Kidney (tissue), 13 donors: ENCODE measurements at regions not wholly inside any gene's neighbourhood (a gene's known extent, or its start where the extent isn't known, plus 50 kb on each side); places are given as distances from the start of the nearest gene placed in this dataset.

Source experiments
- DNase-seq, 5 donors: peaks; one replicate each; pipeline ENCODE4 v3.0.0-alpha.2; 2013 to 2020
- FAIRE-seq: peaks from 2 replicates; lab custom pipeline; 2012; peaks lifted over from hg19 to GRCh38; lab: Jason Lieb, UNC
- H3K27ac ChIP-seq, 2 donors: one replicate each; pipeline ENCODE4 v1.7.0; 2013; ENCODE audit warnings: low read depth in 2 of 2, low read length in 2 of 2, inconsistent platforms in 1 of 2
- H3K27me3 ChIP-seq: one replicate; pipeline ENCODE4 v1.7.1; 2013; ENCODE audit warnings: low read length, inconsistent platforms; ENCODE audit not compliant: control insufficient read depth, insufficient read depth
- H3K36me3 ChIP-seq, 3 donors: one replicate each; pipeline versions ENCODE4 v1.7.0 to v1.7.1; 2013; ENCODE audit warnings: low read length in 3 of 3, control low read depth in 1 of 3, inconsistent platforms in 1 of 3; ENCODE audit not compliant: insufficient read depth in 3 of 3, control insufficient read depth in 2 of 3
- H3K4me1 ChIP-seq, 3 donors: one replicate each; pipeline versions ENCODE4 v1.7.0 to v1.7.1; 2013; ENCODE audit warnings: low read length in 3 of 3, inconsistent platforms in 1 of 3, low read depth in 1 of 3; ENCODE audit not compliant: control insufficient read depth in 2 of 3, insufficient read depth in 2 of 3
- H3K4me3 ChIP-seq, 3 donors: one replicate each; pipeline versions ENCODE4 v1.7.0 to v1.8.1; 2013; ENCODE audit warnings: low read length in 3 of 3, control low read depth in 1 of 3, inconsistent platforms in 1 of 3
- H3K9ac ChIP-seq, 3 donors: one replicate each; pipeline versions ENCODE4 v1.7.0 to v1.7.1; 2013; ENCODE audit warnings: low read length in 3 of 3, control low read depth in 1 of 3, inconsistent platforms in 1 of 3
- H3K9me3 ChIP-seq, 3 donors: one replicate each; pipeline versions ENCODE4 v1.7.0 to v1.7.1; 2013; ENCODE audit warnings: low read length in 3 of 3, control low read depth in 1 of 3, inconsistent platforms in 1 of 3; ENCODE audit not compliant: control insufficient read depth in 2 of 3, insufficient read depth in 1 of 3
- intact Hi-C: fragments of 100-400 bp; cut with DNase I; formaldehyde crosslinking; loops from one replicate; pipeline ENCODE4 v1.11.1; 2022
- TF ChIP-seq, protein P1 (sequence below): IDR thresholded peaks from 3 replicates; pipeline ENCODE4 v1.5.1; 2012; ENCODE audit warnings: mild to moderate bottlenecking, moderate library complexity, borderline replicate concordance; ENCODE audit not compliant: insufficient read depth; ENCODE audit errors: extremely low read depth
- donor health status: control.
- donor health status: control.
- donor health status: control.
- donor health status: control.
- donor health status: control.
- donor health status: DM: yes; HTN: yes; CAD: no.
- donor health status: Normal renal cell carcinoma (clear cell type).

DNA sequence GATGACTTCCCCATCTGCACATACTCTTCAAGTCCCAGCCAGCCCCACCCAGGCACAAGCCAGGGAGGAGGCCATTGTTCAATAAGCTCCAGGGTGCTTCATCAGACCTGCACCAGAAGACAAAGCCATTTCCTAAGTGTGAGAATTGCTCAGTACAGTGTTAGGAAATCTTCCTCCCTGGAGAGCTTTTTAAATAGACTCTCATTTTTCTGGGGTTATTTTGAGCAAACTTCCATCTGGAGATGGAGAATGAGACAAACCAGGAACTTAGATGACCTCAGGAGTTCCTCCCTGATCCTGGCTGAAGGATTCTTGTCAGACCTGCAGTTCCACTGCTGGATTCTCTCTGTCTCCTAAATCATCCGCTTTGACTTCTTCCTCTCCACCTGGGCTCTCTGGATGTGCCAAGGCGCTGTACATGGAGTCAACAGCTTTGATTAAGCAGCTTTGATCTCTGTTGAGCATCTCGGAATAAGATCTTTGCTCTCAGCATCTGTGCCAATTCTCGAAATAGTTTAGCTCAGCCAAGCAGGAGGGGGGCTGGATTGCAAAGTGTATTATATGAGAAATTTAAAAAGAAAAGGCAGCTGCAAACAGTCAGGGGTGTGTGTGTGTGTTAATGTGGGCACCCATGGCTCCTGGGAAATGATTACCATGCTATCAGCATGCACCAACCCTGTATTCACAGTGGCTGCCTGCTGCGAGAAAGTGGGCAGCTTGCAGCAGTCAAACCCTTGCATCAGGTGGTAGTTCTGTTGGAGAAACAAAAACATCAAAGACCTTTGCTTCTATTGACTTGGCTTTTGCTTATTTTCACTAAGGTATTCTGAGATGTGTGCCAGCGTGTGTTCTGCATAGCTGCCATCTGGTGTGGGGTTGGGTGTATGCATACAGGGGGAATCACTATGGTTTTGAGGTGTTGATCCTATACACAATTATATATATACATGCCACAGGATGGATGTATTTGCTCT is 70.2 kb upstream of the NAV2 start:
- H3K9ac ChIP-seq, result no peak overlapping the region
- FAIRE-seq (no peak), DNase-seq (no peak)
- H3K27ac ChIP-seq, result no peak overlapping the region
- no peaks in the 10 kb centered on the region for H3K27me3 ChIP-seq
- no peaks in the 10 kb centered on the region for H3K9me3 ChIP-seq
- no peaks in the 10 kb centered on the region for H3K36me3 ChIP-seq
- intact Hi-C loops, result no loop called here
- H3K4me3 ChIP-seq, result no peak overlapping the region
- H3K4me1 ChIP-seq, result no peaks in the 10 kb centered on the region
- TF ChIP-seq, protein P1, sequence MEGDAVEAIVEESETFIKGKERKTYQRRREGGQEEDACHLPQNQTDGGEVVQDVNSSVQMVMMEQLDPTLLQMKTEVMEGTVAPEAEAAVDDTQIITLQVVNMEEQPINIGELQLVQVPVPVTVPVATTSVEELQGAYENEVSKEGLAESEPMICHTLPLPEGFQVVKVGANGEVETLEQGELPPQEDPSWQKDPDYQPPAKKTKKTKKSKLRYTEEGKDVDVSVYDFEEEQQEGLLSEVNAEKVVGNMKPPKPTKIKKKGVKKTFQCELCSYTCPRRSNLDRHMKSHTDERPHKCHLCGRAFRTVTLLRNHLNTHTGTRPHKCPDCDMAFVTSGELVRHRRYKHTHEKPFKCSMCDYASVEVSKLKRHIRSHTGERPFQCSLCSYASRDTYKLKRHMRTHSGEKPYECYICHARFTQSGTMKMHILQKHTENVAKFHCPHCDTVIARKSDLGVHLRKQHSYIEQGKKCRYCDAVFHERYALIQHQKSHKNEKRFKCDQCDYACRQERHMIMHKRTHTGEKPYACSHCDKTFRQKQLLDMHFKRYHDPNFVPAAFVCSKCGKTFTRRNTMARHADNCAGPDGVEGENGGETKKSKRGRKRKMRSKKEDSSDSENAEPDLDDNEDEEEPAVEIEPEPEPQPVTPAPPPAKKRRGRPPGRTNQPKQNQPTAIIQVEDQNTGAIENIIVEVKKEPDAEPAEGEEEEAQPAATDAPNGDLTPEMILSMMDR, result no peak

DNA sequence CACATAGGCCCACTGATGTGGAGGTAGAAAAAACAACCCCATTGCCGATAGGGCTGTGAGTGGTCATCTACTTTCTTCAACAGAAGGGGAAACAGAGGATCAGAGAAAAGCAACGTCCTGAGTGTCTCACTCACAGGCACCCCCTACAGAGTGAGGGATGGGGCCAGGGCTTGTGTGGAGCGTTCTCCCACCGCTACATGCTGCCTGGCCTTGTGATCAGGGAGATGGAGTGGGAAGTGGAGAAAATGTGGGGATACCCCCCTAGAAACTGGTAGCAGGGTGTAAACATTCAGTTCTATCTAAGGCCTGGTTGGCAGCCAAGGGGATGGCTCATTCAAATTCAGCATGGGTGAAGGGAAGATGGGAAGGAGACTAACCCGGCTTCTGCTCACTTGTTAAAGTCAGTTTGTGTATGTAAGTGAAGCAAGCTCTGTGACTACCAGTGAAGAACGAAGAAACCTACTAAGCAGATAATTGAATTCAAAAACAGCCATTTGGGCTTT is 73.0 kb upstream of the NAV2 start:
- TF ChIP-seq, protein P1, result no peak
- Histone ChIP-seq H3K36me3 (no peaks in the 10 kb centered on the region), H3K4me1 (no peaks in the 10 kb centered on the region), H3K4me3 (no peak overlapping the region), H3K9me3 (no peaks in the 10 kb centered on the region), H3K9ac (no peak overlapping the region), H3K27me3 (no peaks in the 10 kb centered on the region), H3K27ac (no peak overlapping the region)
- FAIRE-seq, result no peak
- no peak for DNase-seq
- intact Hi-C loops, result no loop called here

DNA sequence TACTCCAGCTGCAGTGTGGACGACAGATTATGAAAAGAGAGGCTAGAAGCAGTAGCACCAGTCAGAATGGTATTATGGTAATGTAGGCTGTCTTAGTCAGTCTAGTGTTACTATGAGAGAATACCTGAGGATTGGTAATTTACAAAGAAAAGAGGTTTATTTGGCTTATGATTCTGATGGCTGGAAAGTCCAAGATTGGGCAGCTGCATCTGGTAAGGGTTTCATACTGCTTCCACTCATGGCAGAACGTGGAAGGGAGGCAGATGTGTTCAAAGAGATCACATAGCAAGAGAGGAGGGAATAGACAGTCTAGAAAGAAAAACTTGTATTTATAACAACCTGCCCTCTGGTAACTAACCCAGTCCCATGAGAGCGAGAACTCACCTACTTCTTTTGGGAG is 77.3 kb upstream of the NAV2 start:
- TF ChIP-seq, protein P1, result no peak
- no peak for DNase-seq
- Histone ChIP-seq H3K4me1 (no peaks in the 10 kb centered on the region), H3K4me3 (no peak overlapping the region), H3K9ac (no peak overlapping the region), H3K36me3 (no peaks in the 10 kb centered on the region), H3K27ac (no peak overlapping the region), H3K9me3 (no peaks in the 10 kb centered on the region), H3K27me3 (no peaks in the 10 kb centered on the region)
- no peak for FAIRE-seq
- intact Hi-C loops, result no loop called here
